Panc1 (cell line): ENCODE measurements at regions not wholly inside any gene's neighbourhood (a gene's known extent, or its start where the extent isn't known, plus 50 kb on each side); places are given as distances from the start of the nearest gene placed in this dataset.

Experiments
- ATAC-seq: fragments of 200-7000 bp; cut with Tn5 transposase; 2 replicates; pipeline ENCODE4 v1.9.1; 2020; ENCODE audit warnings: mild to moderate bottlenecking, moderate library complexity
- BruUV-seq: library from RNA; stranded (reverse); fragments of 400-500 nt; replicated peaks from 2 replicates; lab custom pipeline; 2021; lab: Mats Ljungman, UMichigan
- CTCF ChIA-PET: fragments of 300-600 bp; sonication (Branson Sonifier 250); formaldehyde crosslinking; loops from one replicate; lab custom pipeline; 2022; ENCODE audit warnings: antibody characterized with exemption; lab: Charles Lee
- POLR2A ChIA-PET: fragments of 300-600 bp; sonication (Branson Sonifier 250); formaldehyde crosslinking; loops from one replicate; lab custom pipeline; 2022; ENCODE audit warnings: antibody characterized with exemption; lab: Charles Lee
- DNase-seq: peaks from one replicate; pipeline ENCODE4 v3.0.0-alpha.2; 2010; ENCODE audit warnings: low read depth, low spot score
- H3K27ac ChIP-seq: 2 replicates; pipeline ENCODE4 v1.5.1; 2011; ENCODE audit warnings: mild to moderate bottlenecking, low read length, inconsistent platforms
- H3K27me3 ChIP-seq: fragments of 200-500 bp; sonication (Bioruptor generic); 2 replicates; pipeline ENCODE4 v1.6.0; 2014; ENCODE audit warnings: low read length, inconsistent platforms; ENCODE audit not compliant: control insufficient read depth, insufficient read depth
- H3K36me3 ChIP-seq: fragments of 200-500 bp; sonication (Bioruptor generic); 2 replicates; pipeline ENCODE4 v1.5.1; 2014; ENCODE audit warnings: inconsistent platforms, mild to moderate bottlenecking, low read length, moderate library complexity; ENCODE audit not compliant: control insufficient read depth, insufficient read depth
- H3K4me1 ChIP-seq: 2 replicates; pipeline ENCODE4 v1.5.1; 2011; ENCODE audit warnings: inconsistent platforms, mild to moderate bottlenecking, low read length, moderate library complexity; ENCODE audit not compliant: control insufficient read depth, insufficient read depth
- H3K4me3 ChIP-seq, 2 experiments: 2 replicates each; pipeline ENCODE4 v1.5.1; 2011 to 2012; ENCODE audit warnings: low read depth in 2 of 2, low read length in 2 of 2, mild to moderate bottlenecking in 2 of 2, inconsistent platforms in 1 of 2, moderate library complexity in 1 of 2
- H3K9me3 ChIP-seq: fragments of 200-500 bp; sonication (Bioruptor generic); 2 replicates; pipeline ENCODE4 v1.5.1; 2014; ENCODE audit warnings: low read depth, mild to moderate bottlenecking, inconsistent platforms, low read length, moderate library complexity; ENCODE audit not compliant: control insufficient read depth, insufficient read depth
- POLR2AphosphoS5 ChIP-seq: IDR thresholded peaks from 2 replicates; pipeline ENCODE4 v1.6.1; 2012; ENCODE audit warnings: mild to moderate bottlenecking, low read depth, low read length, moderate library complexity
- SIN3A ChIP-seq: IDR thresholded peaks from 2 replicates; pipeline ENCODE4 v1.6.1; 2012; ENCODE audit warnings: low read depth, mild to moderate bottlenecking, low read length, moderate library complexity, borderline replicate concordance; ENCODE audit not compliant: insufficient read depth
- TCF7L2 ChIP-seq: IDR thresholded peaks from 2 replicates; pipeline ENCODE4 v1.6.1; 2011; ENCODE audit warnings: mild to moderate bottlenecking, low read depth, low read length, inconsistent platforms
- in situ Hi-C: cut with HindIII; loops from 2 replicates; pipeline ENCODE4 v1.10.0; 2016; ENCODE audit warnings: low sequenced_read_pairs, low pct_unique_long_range_greater_than_20kb
- intact Hi-C: fragments of 100-400 bp; cut with micrococcal nuclease; formaldehyde crosslinking; loops from one replicate; pipeline ENCODE4 v1.10.0; 2022; ENCODE audit not compliant: unreplicated experiment
- TF ChIP-seq, protein P1 (sequence below): fragments of 450-650 bp; IDR thresholded peaks from 2 replicates; pipeline ENCODE4 v1.5.1; 2017; ENCODE audit warnings: mild to moderate bottlenecking
- TF ChIP-seq, protein P2 (sequence below), 2 experiments: IDR thresholded peaks; 2 replicates each; pipeline ENCODE4 v1.6.1; 2011 to 2012; ENCODE audit warnings: low read depth in 2 of 2, control low read depth in 1 of 2, low read length in 1 of 2, mild to moderate bottlenecking in 1 of 2, moderate library complexity in 1 of 2; ENCODE audit not compliant: insufficient read depth in 1 of 2

DNA sequence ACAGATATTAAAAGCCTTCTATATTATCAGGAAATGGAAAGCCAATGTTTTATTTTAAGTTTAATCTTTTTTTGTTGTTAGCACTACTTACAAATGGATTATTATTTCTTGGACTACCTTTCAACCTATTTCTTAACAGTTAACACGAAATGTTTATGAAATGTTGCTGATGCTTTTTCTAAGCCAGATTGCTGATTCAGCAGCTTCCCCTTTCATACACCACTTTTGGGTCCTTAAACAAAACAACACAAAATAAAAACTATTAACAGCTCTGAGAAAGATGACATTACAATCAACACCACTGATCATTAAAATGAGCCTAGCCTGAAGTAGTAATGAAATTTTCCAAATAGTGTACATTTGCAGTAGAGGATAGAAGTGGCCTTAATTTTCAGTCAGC is 99.2 kb upstream of the VEPH1 start:
- Histone ChIP-seq H3K27ac (no peak overlapping the region), H3K27me3 (no peaks in the 10 kb centered on the region; the same call in 1 of the 2 replicates), H3K4me3 (no peak overlapping the region), H3K9me3 (no peaks in the 10 kb centered on the region), H3K4me1 (no peaks in the 10 kb centered on the region), H3K36me3 (no peaks in the 10 kb centered on the region)
- in situ Hi-C loops = no loop called here
- ATAC-seq (no peak), DNase-seq (no peak)
- no TSS peak for BruUV-seq
- TF ChIP-seq, protein P1, sequence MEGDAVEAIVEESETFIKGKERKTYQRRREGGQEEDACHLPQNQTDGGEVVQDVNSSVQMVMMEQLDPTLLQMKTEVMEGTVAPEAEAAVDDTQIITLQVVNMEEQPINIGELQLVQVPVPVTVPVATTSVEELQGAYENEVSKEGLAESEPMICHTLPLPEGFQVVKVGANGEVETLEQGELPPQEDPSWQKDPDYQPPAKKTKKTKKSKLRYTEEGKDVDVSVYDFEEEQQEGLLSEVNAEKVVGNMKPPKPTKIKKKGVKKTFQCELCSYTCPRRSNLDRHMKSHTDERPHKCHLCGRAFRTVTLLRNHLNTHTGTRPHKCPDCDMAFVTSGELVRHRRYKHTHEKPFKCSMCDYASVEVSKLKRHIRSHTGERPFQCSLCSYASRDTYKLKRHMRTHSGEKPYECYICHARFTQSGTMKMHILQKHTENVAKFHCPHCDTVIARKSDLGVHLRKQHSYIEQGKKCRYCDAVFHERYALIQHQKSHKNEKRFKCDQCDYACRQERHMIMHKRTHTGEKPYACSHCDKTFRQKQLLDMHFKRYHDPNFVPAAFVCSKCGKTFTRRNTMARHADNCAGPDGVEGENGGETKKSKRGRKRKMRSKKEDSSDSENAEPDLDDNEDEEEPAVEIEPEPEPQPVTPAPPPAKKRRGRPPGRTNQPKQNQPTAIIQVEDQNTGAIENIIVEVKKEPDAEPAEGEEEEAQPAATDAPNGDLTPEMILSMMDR = no peak
- no peak for TF ChIP-seq POLR2AphosphoS5
- TF ChIP-seq SIN3A = no peak
- TF ChIP-seq, protein P2, sequence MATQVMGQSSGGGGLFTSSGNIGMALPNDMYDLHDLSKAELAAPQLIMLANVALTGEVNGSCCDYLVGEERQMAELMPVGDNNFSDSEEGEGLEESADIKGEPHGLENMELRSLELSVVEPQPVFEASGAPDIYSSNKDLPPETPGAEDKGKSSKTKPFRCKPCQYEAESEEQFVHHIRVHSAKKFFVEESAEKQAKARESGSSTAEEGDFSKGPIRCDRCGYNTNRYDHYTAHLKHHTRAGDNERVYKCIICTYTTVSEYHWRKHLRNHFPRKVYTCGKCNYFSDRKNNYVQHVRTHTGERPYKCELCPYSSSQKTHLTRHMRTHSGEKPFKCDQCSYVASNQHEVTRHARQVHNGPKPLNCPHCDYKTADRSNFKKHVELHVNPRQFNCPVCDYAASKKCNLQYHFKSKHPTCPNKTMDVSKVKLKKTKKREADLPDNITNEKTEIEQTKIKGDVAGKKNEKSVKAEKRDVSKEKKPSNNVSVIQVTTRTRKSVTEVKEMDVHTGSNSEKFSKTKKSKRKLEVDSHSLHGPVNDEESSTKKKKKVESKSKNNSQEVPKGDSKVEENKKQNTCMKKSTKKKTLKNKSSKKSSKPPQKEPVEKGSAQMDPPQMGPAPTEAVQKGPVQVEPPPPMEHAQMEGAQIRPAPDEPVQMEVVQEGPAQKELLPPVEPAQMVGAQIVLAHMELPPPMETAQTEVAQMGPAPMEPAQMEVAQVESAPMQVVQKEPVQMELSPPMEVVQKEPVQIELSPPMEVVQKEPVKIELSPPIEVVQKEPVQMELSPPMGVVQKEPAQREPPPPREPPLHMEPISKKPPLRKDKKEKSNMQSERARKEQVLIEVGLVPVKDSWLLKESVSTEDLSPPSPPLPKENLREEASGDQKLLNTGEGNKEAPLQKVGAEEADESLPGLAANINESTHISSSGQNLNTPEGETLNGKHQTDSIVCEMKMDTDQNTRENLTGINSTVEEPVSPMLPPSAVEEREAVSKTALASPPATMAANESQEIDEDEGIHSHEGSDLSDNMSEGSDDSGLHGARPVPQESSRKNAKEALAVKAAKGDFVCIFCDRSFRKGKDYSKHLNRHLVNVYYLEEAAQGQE (IDR thresholded peaks at IDR 0.05; ENCODE audit: insufficient read depth in 1 of 2, low read depth in 2 of 2, low read length in 1 of 2) = no peak
- TF ChIP-seq TCF7L2 = no peak
- POLR2A ChIA-PET = no interaction called here
- intact Hi-C loops = no loop called here
- CTCF ChIA-PET = no interaction called here

DNA sequence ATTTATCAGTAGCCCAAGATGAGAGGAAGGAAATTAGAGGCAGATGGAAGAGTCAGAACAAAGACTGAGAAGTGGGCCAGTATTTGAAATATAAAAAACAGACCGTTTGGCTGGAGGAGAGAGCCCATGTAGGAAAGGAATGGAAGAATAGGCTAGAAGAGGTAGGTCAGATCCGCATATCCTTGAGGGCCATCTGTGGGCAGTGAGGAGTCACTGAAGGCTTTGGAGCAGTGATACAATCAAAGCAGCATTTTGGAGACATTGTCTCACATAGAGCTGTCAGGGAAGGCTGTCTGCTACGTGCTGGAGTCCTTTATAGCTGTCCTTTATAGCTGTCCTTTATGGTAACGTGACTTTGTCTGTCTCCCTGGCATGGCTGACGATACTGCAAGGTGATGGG is 92.0 kb upstream of the VEPH1 start:
- BruUV-seq = no TSS peak
- ATAC-seq = no peak

DNA sequence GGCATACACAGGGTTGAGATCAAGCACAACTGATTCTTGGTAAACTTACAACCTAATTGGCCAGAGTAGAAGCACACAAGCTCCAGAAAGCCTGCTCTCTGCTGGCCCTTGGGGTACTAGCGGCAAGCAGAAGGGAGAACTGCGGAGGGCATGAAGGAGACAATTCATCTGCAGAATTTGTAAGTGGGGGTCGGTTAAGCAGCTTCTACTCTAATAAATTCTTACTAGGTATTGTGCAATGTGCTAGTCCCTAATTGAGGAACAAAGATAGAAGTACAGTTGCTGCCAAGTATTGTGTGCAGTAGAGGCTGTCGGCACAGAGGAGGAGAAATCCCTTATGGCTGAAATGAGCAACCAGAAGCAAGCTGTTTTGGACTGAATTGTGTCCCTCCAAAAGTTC is 91.2 kb upstream of the VEPH1 start:
- no peak for DNase-seq
- Histone ChIP-seq H3K4me1 (no peaks in the 10 kb centered on the region), H3K36me3 (no peaks in the 10 kb centered on the region), H3K27ac (no peak overlapping the region), H3K9me3 (no peaks in the 10 kb centered on the region), H3K27me3 (peaks cover 5% of the 10 kb centered on the region; the same call in 1 of the 2 replicates), H3K4me3 (no peak overlapping the region)
- in situ Hi-C loops (no loop called here), intact Hi-C loops (no loop called here)
- TF ChIP-seq, protein P1 = 0 out of 2 replicates have a peak, but pooled peaks have one; percentile 16
- TF ChIP-seq, protein P2 (IDR thresholded peaks at IDR 0.05; ENCODE audit: insufficient read depth in 1 of 2, low read depth in 2 of 2, low read length in 1 of 2) = no peak
- no peak for TF ChIP-seq TCF7L2
- BruUV-seq = no TSS peak
- ChIA-PET POLR2A (no interaction called here), CTCF (interaction anchor here (0.6 to 0.8 kb wide), 2 partner anchors 13 to 725 kb away, joined by 3 to 5 read pairs; no protein-coding TSS in a partner anchor)
- ATAC-seq = no peak

More for the DNA sequence above, 92.0 kb upstream of the VEPH1 start:
- H3K36me3 ChIP-seq = no peaks in the 10 kb centered on the region
- ChIA-PET CTCF (interaction anchor here (0.6 kb wide), 1 partner anchor 724 kb away, joined by 5 read pairs; no protein-coding TSS in a partner anchor), POLR2A (no interaction called here)
- intact Hi-C loops = no loop called here
- no peak overlapping the region for H3K27ac ChIP-seq
- DNase-seq = no peak
- TF ChIP-seq POLR2AphosphoS5 (no peak), TCF7L2 (no peak)
- H3K27me3 ChIP-seq = peaks cover 5% of the 10 kb centered on the region; the same call in 1 of the 2 replicates
- no peak overlapping the region for H3K4me3 ChIP-seq
- H3K4me1 ChIP-seq = no peaks in the 10 kb centered on the region
- in situ Hi-C loops = no loop called here
- no peaks in the 10 kb centered on the region for H3K9me3 ChIP-seq
